ENCODE measurements at regions not wholly inside any gene's neighbourhood (a gene's known extent, or its start where the extent isn't known, plus 50 kb on each side); places are given as distances from the start of the nearest gene placed in this dataset.

GRCh38 chr3:124542214-124542869 is 187.9 kb upstream of the UMPS start:
- DNase-seq (ENCODE audit: low spot score) = no peak

DNA sequence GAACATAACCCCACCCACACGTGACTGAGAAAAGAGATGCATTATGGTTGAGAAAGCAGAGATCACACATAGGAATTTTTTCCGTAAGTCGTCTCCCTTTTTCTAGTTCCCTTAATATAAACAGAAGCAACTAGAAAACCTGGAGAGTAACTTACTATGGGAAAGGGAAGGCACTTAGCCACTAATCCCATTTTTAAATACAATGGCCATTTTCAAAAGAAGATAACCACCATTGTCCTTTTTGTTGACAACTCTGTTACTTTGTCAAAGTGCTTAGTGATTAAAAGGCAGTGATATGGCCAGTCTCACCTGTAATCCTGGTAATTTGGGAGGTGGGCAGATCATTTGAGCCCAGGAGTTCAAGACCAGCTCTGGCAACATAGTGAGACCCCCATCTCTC is 184.4 kb upstream of the UMPS start:
- DNase-seq (ENCODE audit: low spot score) = no peak

GRCh38 chr3:124552224-124552623 is 178.0 kb upstream of the UMPS start:
- no peak for DNase-seq (ENCODE audit: low spot score)

DNA sequence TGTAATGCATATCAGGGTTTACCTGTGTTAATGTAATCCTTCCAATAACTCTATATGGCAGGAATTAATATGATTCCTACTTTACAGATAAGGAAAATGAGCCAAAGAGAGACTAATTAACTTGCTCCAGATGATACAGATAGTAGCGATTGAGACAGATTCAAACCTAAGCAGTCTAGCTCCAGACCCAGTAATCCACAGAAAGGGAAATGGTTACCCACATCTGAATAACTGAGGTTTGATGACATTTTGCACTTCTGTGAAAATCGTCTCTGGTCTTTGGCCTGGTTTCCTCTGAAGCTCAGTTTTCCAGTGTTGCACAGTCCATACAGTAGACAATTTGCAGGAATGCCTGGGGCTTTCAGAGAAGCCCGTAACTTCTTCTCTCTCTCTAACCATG is 177.1 kb upstream of the UMPS start:
- DNase-seq (ENCODE audit: low spot score) = no peak

DNA sequence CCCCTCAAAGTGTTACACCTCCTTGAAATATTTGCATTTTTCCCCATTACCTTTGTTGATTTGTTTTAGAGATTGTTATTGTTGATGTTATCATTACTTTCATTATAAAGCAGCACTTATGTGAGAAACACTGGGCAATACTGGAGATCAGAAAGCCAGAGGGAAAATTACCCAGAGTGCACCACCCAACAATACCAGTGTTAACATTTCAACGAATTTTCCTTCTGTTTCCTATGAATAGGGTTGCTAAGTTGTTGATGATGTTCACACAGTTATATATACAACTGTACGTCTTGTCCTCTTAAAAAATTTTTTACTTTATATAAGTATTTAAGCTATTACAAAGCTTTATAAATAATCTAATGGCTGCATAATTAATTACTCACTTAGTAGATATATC is 173.6 kb upstream of the UMPS start:
- no peak for DNase-seq (ENCODE audit: low spot score)

GRCh38 chr3:124557433-124558232 is 172.6 kb upstream of the UMPS start:
- peak; percentile 40 for DNase-seq (ENCODE audit: low spot score)

- peak; percentile 81 for DNase-seq (ENCODE audit: low spot score)
These were observed 171.0 kb upstream of the UMPS start for GRCh38 chr3:124558991-124559845.

DNA sequence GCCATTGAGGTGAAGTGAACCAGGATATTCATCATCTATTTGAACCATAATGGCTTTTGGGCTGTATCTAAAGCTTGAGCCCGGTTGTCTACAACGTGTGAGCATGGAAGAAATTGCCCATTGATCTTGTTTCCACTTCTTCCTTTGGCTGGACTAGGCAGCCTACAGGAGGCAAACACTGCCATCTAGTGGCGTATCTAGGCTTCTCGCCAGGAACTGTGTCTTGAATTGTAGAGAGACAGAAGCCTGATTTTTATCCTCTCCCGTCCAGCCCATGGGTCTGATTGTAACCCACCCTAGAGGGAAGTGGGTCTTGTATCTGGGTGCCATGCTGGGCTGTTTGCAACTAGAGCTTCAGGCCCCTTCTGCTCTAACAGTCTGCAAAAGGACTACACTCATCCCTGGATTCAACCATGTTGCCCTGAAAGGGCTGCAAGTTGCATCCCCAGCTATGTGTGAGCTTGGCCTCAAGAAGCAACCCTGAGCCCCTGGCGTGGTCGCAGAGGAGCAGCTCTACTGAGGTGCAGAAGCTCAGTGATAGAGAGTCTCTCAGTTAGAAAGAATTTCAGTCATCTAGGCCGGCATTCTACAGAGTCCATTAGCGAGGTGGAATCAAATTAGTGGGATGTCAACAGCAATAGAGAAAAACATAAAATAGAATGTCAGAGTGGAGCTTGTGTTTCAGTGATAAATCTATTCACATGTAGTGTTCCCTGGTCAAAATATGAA is 170.2 kb upstream of the UMPS start:
- DNase-seq (ENCODE audit: low spot score) = peak; percentile 86

- DNase-seq (ENCODE audit: low spot score) = no peak
These were observed 169.5 kb upstream of the UMPS start for GRCh38 chr3:124560666-124561215.

GRCh38 chr3:124562769-124563168 is 167.5 kb upstream of the UMPS start:
- DNase-seq (ENCODE audit: low spot score) = no peak

DNA sequence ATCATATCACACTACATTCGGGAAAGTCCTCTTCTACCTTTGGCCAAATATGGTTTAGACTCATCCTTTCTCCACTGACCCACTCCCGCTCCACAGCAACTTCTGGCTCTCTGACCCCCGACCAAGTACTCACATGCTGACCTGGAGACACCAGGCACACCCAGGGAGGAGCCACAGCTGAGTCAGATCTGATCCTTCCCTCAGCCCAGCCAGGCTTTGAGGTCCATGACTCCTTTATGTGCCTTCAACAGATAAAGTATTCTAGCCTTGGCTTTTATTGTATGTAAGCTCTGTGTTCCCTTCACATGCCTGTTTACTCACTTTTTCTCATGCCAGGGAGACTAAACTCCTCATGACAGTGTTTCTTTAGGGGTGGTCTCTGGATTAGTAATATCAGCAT is 166.9 kb upstream of the UMPS start:
- peak; percentile 78 for DNase-seq (ENCODE audit: low spot score)

DNA sequence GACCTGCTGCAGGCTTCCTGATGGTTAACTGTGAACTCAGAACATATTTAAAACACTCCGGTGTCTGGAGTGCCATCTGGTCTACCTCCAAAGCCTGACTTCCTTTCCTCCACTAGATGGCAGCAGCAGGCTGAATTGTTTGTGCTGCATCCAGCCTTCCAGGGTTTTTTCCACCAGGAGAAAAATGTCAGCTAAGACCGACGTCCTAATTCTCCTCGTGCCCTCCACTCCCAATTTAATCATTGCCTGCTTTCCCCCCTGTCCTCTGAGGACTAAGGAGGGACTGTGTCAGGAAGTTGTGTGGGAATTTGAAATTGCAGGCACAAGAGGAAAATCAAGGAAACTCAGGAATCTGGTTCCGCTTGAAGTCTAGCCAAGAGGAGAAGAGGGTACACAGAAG is 165.2 kb upstream of the UMPS start:
- DNase-seq (ENCODE audit: low spot score) = peak; percentile 83

- no peak for DNase-seq (ENCODE audit: low spot score)
These were observed 164.7 kb upstream of the UMPS start for GRCh38 chr3:124565551-124565950.

GRCh38 chr3:124566701-124567100 is 163.6 kb upstream of the UMPS start:
- no peak for DNase-seq (ENCODE audit: low spot score)

DNA sequence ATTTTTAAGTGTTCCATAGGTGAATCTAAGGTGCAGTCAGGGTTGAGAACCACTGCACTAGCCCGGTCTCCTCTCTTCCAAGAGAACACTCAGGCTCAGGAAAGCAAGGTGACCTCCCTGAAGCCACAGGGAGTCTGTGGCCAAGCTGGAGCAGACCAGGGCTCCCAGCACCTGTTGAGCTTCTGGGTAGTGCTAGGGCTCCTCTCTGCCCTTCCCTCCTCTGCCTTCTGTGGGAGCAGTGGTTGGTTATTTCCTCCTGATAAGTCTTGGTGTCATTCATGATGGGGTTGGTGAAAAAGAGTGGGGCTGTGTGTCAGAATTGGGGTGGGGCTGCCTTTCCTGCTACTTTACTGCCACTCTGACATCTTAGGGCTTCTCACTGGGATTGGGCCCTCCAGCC is 163.1 kb upstream of the UMPS start:
- DNase-seq (ENCODE audit: low spot score) = no peak

DNA sequence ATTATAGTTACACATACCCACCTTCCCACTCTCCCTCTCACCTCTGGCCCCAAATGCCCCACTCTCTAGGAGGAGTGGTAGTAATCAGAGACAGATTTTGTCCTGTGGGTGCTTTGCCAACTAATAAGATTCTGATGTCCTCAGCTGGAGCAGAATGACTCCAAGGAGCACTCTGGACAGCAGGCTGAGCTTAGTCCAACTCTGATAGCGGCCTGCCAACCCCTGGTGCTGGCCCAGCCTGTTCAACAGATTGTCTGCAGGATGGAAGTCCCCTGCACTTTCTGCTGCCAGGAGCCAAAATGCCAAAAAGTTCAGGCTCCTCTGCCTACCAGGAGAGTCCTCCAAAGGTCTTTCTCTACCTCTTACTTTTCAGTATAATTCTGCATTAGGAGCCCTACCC is 160.5 kb upstream of the UMPS start:
- DNase-seq (ENCODE audit: low spot score) = no peak

DNA sequence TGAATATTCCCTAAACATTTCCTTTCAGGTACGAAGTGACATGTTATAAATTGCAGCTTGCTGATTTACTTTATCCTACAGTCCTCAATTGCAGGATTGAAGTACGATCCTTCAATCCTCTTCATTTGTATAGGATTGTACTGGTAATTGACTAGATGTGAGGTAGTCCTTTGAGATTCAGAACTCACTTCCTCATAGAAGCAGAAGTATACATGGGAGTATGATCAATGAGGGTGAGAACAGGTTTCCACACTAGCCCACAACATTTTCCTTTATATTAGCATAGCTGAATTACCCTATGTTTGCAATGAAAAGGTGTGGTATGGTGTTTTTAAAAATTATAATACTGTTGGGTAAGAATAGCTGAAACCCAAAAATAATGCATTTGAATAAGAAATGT is 160.0 kb upstream of the UMPS start:
- no peak for DNase-seq (ENCODE audit: low spot score)

- no peak for DNase-seq (ENCODE audit: low spot score)
These were observed 157.3 kb upstream of the UMPS start for GRCh38 chr3:124572851-124573405.

DNA sequence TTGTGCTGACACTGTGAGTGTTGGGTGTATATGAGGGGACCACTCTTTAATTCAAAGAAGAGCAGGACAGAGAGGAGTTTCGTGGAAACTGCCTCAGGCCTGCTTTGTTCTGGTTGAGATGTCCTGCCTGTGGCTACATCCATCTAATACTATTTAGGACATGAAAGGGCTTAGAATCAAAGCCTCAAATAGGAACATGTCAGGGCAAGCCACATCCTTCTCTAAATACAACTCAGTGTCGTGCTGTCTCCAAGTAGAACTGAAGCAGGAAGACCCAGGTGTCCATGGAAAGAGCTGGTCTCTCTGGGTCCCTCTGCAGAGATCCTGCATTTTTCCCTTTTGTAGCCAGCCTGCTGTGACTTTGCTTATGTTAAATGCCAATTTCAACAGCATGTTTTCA is 156.2 kb upstream of the UMPS start:
- DNase-seq (ENCODE audit: low spot score) = no peak

- no peak for DNase-seq (ENCODE audit: low spot score)
These were observed 153.4 kb upstream of the UMPS start for GRCh38 chr3:124576565-124577493.
